ENCODE measurements at regions not wholly inside any gene's neighbourhood (a gene's known extent, or its start where the extent isn't known, plus 50 kb on each side); places are given as distances from the start of the nearest gene placed in this dataset.

DNA sequence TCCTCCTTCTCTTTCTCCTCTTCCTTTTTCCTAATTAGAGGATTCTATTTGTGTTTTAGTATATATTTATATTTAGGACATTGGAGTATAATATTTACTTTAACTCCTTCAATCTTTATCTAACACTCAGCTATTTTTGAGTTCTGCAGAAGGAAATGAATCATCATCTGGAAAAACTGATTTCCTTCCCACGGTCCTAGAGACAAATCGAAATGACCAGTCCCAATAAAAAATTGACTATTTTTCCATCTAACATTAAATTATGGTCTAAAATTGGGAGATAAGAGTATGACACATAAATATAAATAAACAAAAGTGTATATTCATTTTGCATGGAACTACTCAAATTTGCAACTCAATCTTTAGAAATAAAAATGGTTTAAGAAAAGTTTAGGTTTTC is 167.4 kb downstream of the TMTC3 start:
- H3K36me3 Mint-ChIP-seq (ENCODE audit: low read depth) = no peaks in the 10 kb centered on the region
- H3K27me3 Mint-ChIP-seq (ENCODE audit: low read depth) = no peaks in the 10 kb centered on the region
- no peak for DNase-seq (ENCODE audit: low read depth, low spot score)
- no peak overlapping the region for H3K4me3 Mint-ChIP-seq
- no peak overlapping the region for H3K27ac Mint-ChIP-seq (ENCODE audit: unreplicated experiment)
- no peaks in the 10 kb centered on the region for H3K9me3 Mint-ChIP-seq
- H3K4me1 Mint-ChIP-seq = peaks cover 30% of the 10 kb centered on the region
- TF ChIP-seq, protein P1, sequence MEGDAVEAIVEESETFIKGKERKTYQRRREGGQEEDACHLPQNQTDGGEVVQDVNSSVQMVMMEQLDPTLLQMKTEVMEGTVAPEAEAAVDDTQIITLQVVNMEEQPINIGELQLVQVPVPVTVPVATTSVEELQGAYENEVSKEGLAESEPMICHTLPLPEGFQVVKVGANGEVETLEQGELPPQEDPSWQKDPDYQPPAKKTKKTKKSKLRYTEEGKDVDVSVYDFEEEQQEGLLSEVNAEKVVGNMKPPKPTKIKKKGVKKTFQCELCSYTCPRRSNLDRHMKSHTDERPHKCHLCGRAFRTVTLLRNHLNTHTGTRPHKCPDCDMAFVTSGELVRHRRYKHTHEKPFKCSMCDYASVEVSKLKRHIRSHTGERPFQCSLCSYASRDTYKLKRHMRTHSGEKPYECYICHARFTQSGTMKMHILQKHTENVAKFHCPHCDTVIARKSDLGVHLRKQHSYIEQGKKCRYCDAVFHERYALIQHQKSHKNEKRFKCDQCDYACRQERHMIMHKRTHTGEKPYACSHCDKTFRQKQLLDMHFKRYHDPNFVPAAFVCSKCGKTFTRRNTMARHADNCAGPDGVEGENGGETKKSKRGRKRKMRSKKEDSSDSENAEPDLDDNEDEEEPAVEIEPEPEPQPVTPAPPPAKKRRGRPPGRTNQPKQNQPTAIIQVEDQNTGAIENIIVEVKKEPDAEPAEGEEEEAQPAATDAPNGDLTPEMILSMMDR (conservative IDR thresholded peaks at IDR 0.05) = no peak

DNA sequence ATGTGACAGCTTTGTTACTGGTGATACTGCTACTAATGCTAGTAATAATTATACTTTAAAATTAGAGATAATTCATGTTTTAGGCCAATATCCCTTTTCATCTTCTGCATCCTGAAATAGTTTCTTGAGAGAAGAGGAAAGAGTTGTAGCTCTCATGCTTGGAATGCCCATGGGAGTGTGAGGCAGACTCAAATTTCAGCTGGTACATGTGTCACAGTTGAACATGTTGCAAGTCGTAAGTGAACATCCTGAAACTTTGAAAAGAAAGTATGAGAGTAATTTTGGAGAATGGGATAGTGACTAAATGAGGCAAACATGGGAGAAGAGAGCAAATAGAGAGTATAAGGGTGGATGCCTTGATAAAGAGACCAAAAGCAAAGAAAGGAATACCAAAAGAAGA is 168.0 kb downstream of the TMTC3 start:
- H3K27ac Mint-ChIP-seq (ENCODE audit: unreplicated experiment) = no peak overlapping the region
- no peaks in the 10 kb centered on the region for H3K27me3 Mint-ChIP-seq (ENCODE audit: low read depth)
- TF ChIP-seq, protein P1 (conservative IDR thresholded peaks at IDR 0.05) = no peak
- H3K36me3 Mint-ChIP-seq (ENCODE audit: low read depth) = no peaks in the 10 kb centered on the region
- peaks cover 30% of the 10 kb centered on the region for H3K4me1 Mint-ChIP-seq
- H3K9me3 Mint-ChIP-seq = peaks cover 3% of the 10 kb centered on the region
- H3K4me3 Mint-ChIP-seq = no peak overlapping the region
- DNase-seq (ENCODE audit: low read depth, low spot score) = no peak

GRCh38 chr12:88310666-88311065 is 168.6 kb downstream of the TMTC3 start:
- H3K27me3 Mint-ChIP-seq (ENCODE audit: low read depth) = no peaks in the 10 kb centered on the region
- TF ChIP-seq, protein P1 (conservative IDR thresholded peaks at IDR 0.05) = no peak
- no peak for DNase-seq (ENCODE audit: low read depth, low spot score)
- no peak overlapping the region for H3K4me3 Mint-ChIP-seq
- H3K4me1 Mint-ChIP-seq = peaks cover 24% of the 10 kb centered on the region
- peaks cover 3% of the 10 kb centered on the region for H3K9me3 Mint-ChIP-seq
- H3K27ac Mint-ChIP-seq (ENCODE audit: unreplicated experiment) = no peak overlapping the region
- no peaks in the 10 kb centered on the region for H3K36me3 Mint-ChIP-seq (ENCODE audit: low read depth)

DNA sequence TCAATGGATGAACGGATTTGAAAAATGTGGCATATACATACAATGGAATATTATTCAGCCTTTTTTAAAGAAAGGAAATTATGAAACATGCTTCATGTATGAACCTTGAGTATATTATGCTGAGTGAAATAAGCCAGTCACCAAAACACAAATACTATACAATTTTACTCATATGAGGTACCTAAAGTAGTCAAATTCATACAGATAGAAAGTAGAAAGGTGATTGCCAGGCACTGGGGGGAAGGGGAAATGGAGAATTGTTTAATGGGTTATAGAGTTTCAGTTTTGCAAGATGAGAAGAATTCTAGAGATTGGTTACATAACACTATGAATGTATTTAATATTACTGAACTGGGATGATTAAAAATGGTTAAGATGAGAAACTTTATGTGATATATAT is 171.4 kb downstream of the TMTC3 start:
- Mint-ChIP-seq H3K36me3 (ENCODE audit: low read depth) (no peaks in the 10 kb centered on the region), H3K4me1 (peaks cover 6% of the 10 kb centered on the region), H3K27ac (ENCODE audit: unreplicated experiment) (no peak overlapping the region), H3K9me3 (peaks cover 3% of the 10 kb centered on the region), H3K27me3 (ENCODE audit: low read depth) (no peaks in the 10 kb centered on the region), H3K4me3 (no peak overlapping the region)
- TF ChIP-seq, protein P1 (conservative IDR thresholded peaks at IDR 0.05) = no peak
- no peak for DNase-seq (ENCODE audit: low read depth, low spot score)

- no peak for DNase-seq (ENCODE audit: low read depth, low spot score)
- H3K4me3 Mint-ChIP-seq = no peak overlapping the region
- H3K27ac Mint-ChIP-seq (ENCODE audit: unreplicated experiment) = no peak overlapping the region
- H3K9me3 Mint-ChIP-seq = peaks cover 3% of the 10 kb centered on the region
- no peaks in the 10 kb centered on the region for H3K36me3 Mint-ChIP-seq (ENCODE audit: low read depth)
- no peaks in the 10 kb centered on the region for H3K27me3 Mint-ChIP-seq (ENCODE audit: low read depth)
- H3K4me1 Mint-ChIP-seq = no peaks in the 10 kb centered on the region
- TF ChIP-seq, protein P1 (conservative IDR thresholded peaks at IDR 0.05) = no peak
Measured at GRCh38 chr12:88314706-88315105, 172.6 kb downstream of the TMTC3 start.

DNA sequence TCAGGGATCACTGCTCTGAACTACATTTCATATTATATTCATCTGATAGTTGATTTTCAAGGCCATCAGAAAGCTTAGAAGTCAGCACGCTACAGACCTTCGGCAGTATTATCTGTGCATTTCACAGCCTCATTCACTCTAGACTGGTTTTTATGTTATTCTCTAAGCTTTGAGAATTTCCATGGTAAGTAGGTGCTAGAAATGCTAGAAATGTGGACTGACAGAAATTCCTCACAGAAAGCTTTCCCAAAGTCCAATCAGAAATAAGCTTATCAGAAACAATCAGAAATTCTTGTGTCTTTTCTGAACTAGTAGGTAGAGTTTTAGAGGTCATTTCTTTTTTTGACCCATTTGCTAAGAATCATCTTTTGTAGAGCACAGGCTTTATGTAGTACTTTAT is 176.6 kb downstream of the TMTC3 start:
- H3K27me3 Mint-ChIP-seq (ENCODE audit: low read depth) = no peaks in the 10 kb centered on the region
- no peaks in the 10 kb centered on the region for H3K4me1 Mint-ChIP-seq
- TF ChIP-seq, protein P1 (conservative IDR thresholded peaks at IDR 0.05) = no peak
- no peak overlapping the region for H3K4me3 Mint-ChIP-seq
- no peak for DNase-seq (ENCODE audit: low read depth, low spot score)
- H3K9me3 Mint-ChIP-seq = peaks cover 3% of the 10 kb centered on the region
- H3K36me3 Mint-ChIP-seq (ENCODE audit: low read depth) = no peaks in the 10 kb centered on the region
- H3K27ac Mint-ChIP-seq (ENCODE audit: unreplicated experiment) = no peak overlapping the region

Measured in neural crest cell (in vitro differentiated cells).